Lower leg skin (tissue), 3 donors: ENCODE measurements at regions not wholly inside any gene's neighbourhood (a gene's known extent, or its start where the extent isn't known, plus 50 kb on each side); places are given as distances from the start of the nearest gene placed in this dataset.

Experiments
- POLR2A ChIP-seq, 2 donors: fragments of 450-650 bp; IDR thresholded peaks; one replicate each; pipeline ENCODE4 v1.6.1; 2016 to 2017; ENCODE audit warnings: antibody characterized with exemption in 2 of 2, mild to moderate bottlenecking in 1 of 2, moderate library complexity in 1 of 2
- TF ChIP-seq, protein P1 (sequence below), 3 donors: fragments of 450-650 bp; IDR thresholded peaks; one replicate each; pipeline ENCODE4 v1.5.1; 2016; ENCODE audit warnings: antibody characterized with exemption in 3 of 3, mild to moderate bottlenecking in 3 of 3, moderate library complexity in 2 of 3

DNA sequence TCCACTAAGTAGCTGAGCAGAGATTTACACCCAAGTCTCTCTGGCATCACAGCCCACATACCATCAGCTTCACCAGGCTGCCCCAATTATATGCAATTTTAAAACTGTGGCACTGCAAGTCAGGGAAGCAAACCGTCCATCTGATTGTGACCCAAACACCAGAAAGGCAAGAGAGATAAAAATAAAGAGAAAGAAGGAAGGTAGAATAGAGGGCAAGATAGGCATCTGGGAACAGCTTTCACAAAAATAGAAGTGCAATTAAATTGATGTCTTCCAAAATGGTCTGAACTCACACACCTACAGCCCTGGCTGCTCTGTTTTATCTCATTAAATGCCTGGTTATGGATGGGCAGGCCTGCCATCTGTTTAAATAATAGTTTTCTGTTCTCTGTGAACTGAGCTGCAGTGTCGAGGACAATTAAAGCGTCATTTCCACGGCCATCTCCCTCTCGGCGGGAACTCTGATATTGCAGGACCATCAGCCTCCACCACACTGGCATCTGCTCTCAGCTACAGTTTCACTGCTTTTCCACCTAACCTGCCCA lies 509.1 kb downstream of the INHBA start:
- TF ChIP-seq, protein P1, sequence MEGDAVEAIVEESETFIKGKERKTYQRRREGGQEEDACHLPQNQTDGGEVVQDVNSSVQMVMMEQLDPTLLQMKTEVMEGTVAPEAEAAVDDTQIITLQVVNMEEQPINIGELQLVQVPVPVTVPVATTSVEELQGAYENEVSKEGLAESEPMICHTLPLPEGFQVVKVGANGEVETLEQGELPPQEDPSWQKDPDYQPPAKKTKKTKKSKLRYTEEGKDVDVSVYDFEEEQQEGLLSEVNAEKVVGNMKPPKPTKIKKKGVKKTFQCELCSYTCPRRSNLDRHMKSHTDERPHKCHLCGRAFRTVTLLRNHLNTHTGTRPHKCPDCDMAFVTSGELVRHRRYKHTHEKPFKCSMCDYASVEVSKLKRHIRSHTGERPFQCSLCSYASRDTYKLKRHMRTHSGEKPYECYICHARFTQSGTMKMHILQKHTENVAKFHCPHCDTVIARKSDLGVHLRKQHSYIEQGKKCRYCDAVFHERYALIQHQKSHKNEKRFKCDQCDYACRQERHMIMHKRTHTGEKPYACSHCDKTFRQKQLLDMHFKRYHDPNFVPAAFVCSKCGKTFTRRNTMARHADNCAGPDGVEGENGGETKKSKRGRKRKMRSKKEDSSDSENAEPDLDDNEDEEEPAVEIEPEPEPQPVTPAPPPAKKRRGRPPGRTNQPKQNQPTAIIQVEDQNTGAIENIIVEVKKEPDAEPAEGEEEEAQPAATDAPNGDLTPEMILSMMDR (IDR thresholded peaks at IDR 0.05): no peak
- no peak for TF ChIP-seq POLR2A (IDR thresholded peaks at IDR 0.05)
